ENCODE measurements at regions not wholly inside any gene's neighbourhood (a gene's known extent, or its start where the extent isn't known, plus 50 kb on each side); places are given as distances from the start of the nearest gene placed in this dataset.

DNA sequence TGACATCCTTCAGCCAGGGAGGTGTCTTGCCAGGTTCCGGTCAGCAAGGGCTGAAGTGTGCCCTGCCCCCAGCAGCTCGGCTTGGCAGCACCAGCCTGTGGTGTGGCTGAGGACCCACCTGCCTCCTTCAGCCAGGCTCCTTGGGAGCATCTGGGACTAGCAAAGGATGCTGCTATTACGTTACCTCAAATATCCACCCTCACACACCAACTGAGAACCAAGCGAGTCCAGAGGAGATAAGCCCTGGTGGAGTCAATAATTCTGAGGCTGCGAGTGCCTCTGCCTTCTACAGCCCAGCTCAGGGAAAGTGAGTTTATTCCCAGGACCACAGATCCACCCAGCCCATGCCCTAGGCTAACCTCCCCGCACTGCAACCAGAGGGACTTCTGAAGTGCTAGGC is 57.1 kb upstream of the FSTL4 start:
- TF ChIP-seq, protein P1, sequence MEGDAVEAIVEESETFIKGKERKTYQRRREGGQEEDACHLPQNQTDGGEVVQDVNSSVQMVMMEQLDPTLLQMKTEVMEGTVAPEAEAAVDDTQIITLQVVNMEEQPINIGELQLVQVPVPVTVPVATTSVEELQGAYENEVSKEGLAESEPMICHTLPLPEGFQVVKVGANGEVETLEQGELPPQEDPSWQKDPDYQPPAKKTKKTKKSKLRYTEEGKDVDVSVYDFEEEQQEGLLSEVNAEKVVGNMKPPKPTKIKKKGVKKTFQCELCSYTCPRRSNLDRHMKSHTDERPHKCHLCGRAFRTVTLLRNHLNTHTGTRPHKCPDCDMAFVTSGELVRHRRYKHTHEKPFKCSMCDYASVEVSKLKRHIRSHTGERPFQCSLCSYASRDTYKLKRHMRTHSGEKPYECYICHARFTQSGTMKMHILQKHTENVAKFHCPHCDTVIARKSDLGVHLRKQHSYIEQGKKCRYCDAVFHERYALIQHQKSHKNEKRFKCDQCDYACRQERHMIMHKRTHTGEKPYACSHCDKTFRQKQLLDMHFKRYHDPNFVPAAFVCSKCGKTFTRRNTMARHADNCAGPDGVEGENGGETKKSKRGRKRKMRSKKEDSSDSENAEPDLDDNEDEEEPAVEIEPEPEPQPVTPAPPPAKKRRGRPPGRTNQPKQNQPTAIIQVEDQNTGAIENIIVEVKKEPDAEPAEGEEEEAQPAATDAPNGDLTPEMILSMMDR (IDR thresholded peaks at IDR 0.05; ENCODE audit: low read length), result no peak
- no peak for TF ChIP-seq EZH2 (IDR thresholded peaks at IDR 0.05; ENCODE audit: borderline replicate concordance, low read length)

Data from OCI-LY1 (cell line).